GM23248 (cell line): ENCODE measurements at regions not wholly inside any gene's neighbourhood (a gene's known extent, or its start where the extent isn't known, plus 50 kb on each side); places are given as distances from the start of the nearest gene placed in this dataset.

Experiments used
- DNase-seq: peaks from one replicate; pipeline ENCODE4 v3.0.0-alpha.2; 2015
- H2AFZ ChIP-seq: fragments of 200-600 bp; sonication (generic); 2 replicates; pipeline ENCODE4 v1.6.1; 2016; ENCODE audit warnings: antibody characterized with exemption
- H3F3A ChIP-seq: fragments of 200-600 bp; sonication (generic); 2 replicates; pipeline ENCODE4 v1.6.1; 2016; ENCODE audit warnings: mild to moderate bottlenecking, antibody characterized with exemption, mixed run types; ENCODE audit not compliant: insufficient read depth
- H3K27ac ChIP-seq: fragments of 200-600 bp; sonication (generic); 2 replicates; pipeline ENCODE4 v1.5.1; 2016; ENCODE audit warnings: mild to moderate bottlenecking
- H3K27me3 ChIP-seq: fragments of 200-600 bp; sonication (generic); replicated peaks from 2 replicates; pipeline ENCODE4 v1.6.1; 2016; ENCODE audit warnings: mild to moderate bottlenecking; ENCODE audit not compliant: insufficient read depth
- H3K36me3 ChIP-seq: fragments of 200-600 bp; sonication (generic); 2 replicates; pipeline ENCODE4 v1.6.1; 2016; ENCODE audit warnings: low read depth, mild to moderate bottlenecking
- H3K4me1 ChIP-seq: fragments of 200-600 bp; sonication (generic); 2 replicates; pipeline ENCODE4 v1.6.1; 2016; ENCODE audit warnings: mild to moderate bottlenecking; ENCODE audit not compliant: insufficient read depth
- H3K4me2 ChIP-seq: fragments of 200-600 bp; sonication (generic); one replicate; pipeline ENCODE4 v1.6.1; 2016; ENCODE audit warnings: mild to moderate bottlenecking; ENCODE audit not compliant: unreplicated experiment
- H3K4me3 ChIP-seq: fragments of 200-600 bp; sonication (generic); 2 replicates; pipeline ENCODE4 v1.5.1; 2016; ENCODE audit warnings: mild to moderate bottlenecking
- H3K79me2 ChIP-seq: fragments of 200-600 bp; sonication (generic); 2 replicates; pipeline ENCODE4 v1.6.1; 2016; ENCODE audit warnings: mild to moderate bottlenecking; ENCODE audit not compliant: insufficient read depth
- H3K9ac ChIP-seq: fragments of 200-600 bp; sonication (generic); 2 replicates; pipeline ENCODE4 v1.6.1; 2016; ENCODE audit warnings: mild to moderate bottlenecking
- H3K9me2 ChIP-seq: fragments of 200-600 bp; sonication (generic); 2 replicates; pipeline ENCODE4 v1.6.1; 2016; ENCODE audit warnings: mixed run types, mild to moderate bottlenecking, moderate library complexity; ENCODE audit not compliant: insufficient read depth
- H3K9me3 ChIP-seq: fragments of 200-600 bp; sonication (generic); one replicate; pipeline ENCODE4 v1.6.1; 2017; ENCODE audit warnings: low read depth
- H4K20me1 ChIP-seq: fragments of 200-600 bp; sonication (generic); 2 replicates; pipeline ENCODE4 v1.6.0; 2016; ENCODE audit not compliant: insufficient read depth
- EZH2 ChIP-seq: fragments of 200-600 bp; sonication (generic); IDR thresholded peaks from 2 replicates; pipeline ENCODE4 v1.6.1; 2018; ENCODE audit warnings: antibody characterized with exemption, mild to moderate bottlenecking; ENCODE audit not compliant: insufficient read depth, poor library complexity, severe bottlenecking
- EZH2phosphoT487 ChIP-seq: fragments of 200-600 bp; sonication (generic); IDR thresholded peaks from 2 replicates; pipeline ENCODE4 v1.6.1; 2018; ENCODE audit warnings: antibody characterized with exemption, moderate library complexity, mild to moderate bottlenecking, low read depth; ENCODE audit not compliant: insufficient read depth
- WGBS, 2 experiments: methylation state at CpG; one replicate each; pipeline ENCODE4 v1.1.6; 2015 to 2017; ENCODE audit warnings: low lambda C conversion rate in 2 of 2, low coverage in 1 of 2; ENCODE audit errors: missing lambda C conversion rate in 2 of 2; 5-methylcytosine and 5-hydroxymethylcytosine counted together
- in situ Hi-C: fragments of 300-500 bp; cut with MboI; formaldehyde crosslinking; loops from 2 replicates; pipeline ENCODE4 v1.15.0; 2020

DNA sequence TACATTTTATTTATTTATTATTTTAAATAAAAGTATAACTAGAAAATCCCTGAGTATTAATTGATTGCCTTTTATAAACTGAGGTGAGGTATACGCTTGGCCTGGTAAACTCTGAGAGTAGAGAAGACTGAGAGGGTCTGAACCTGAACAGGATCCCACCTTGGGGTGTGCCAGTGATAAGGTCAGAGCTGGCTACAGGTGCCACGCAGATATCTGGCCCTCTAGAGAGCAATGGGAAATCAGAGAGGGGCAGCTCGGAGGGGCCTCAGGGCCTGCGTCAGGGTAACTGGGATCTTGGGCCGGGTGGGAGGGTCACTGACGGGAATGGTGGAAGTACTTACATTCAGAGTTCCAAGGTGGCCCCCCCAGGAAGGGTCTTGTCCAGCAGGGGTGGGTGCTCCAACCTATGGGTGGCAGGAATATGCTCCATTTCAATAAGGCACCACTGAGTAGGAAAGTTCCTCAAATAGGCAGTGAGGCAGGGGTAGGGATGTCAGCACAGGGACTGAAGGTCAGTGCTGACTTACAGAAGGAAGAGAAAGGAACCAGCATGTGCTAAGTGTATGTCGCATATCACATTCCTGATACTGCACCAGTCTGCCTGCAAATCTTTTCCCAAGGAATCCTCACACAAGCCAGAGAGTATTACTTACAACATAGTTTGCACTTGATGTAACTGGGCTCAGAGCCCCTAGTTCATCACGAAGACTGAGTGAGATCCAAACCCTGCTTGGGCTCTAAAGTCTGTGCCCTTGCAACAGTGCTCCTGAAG lies 706.0 kb upstream of the RAB6C start:
- no peaks in the 10 kb centered on the region for H3K9me2 ChIP-seq
- no peak for DNase-seq
- H3K36me3 ChIP-seq: no peaks in the 10 kb centered on the region
- H3K9me3 ChIP-seq: peaks cover under 1% of the 10 kb centered on the region
- H3K4me1 ChIP-seq: no peaks in the 10 kb centered on the region
- no peaks in the 10 kb centered on the region for H3F3A ChIP-seq
- WGBS, 2 experiments: 22 to 37% methylated on average over 6 to 8 of the region's 8 CpGs
- no peaks in the 10 kb centered on the region for H3K27me3 ChIP-seq
- H3K9ac ChIP-seq: no peak overlapping the region
- H4K20me1 ChIP-seq: no peaks in the 10 kb centered on the region
- H3K27ac ChIP-seq: no peak overlapping the region
- no peak overlapping the region for H3K4me3 ChIP-seq
- no peak overlapping the region for H2AFZ ChIP-seq
- in situ Hi-C loops: no loop called here
- no peak for TF ChIP-seq EZH2
- no peak for TF ChIP-seq EZH2phosphoT487
- H3K4me2 ChIP-seq: no peak overlapping the region
- no peaks in the 10 kb centered on the region for H3K79me2 ChIP-seq

GRCh38 chr2:129274038-129274415 lies 705.4 kb upstream of the RAB6C start:
- Histone ChIP-seq H3K9ac (no peak overlapping the region), H3K27me3 (no peaks in the 10 kb centered on the region), H3K36me3 (no peaks in the 10 kb centered on the region), H3K79me2 (no peaks in the 10 kb centered on the region), H2AFZ (no peak overlapping the region), H4K20me1 (no peaks in the 10 kb centered on the region), H3K9me3 (no peaks in the 10 kb centered on the region), H3K4me2 (no peak overlapping the region), H3K9me2 (no peaks in the 10 kb centered on the region), H3K27ac (no peak overlapping the region), H3K4me1 (no peaks in the 10 kb centered on the region), H3F3A (no peaks in the 10 kb centered on the region), H3K4me3 (no peak overlapping the region)
- DNase-seq: no peak
- 35 to 42% methylated on average over 2 of the region's 2 CpGs for WGBS, 2 experiments
- TF ChIP-seq EZH2 (no peak), EZH2phosphoT487 (no peak)
- in situ Hi-C loops: no loop called here

DNA sequence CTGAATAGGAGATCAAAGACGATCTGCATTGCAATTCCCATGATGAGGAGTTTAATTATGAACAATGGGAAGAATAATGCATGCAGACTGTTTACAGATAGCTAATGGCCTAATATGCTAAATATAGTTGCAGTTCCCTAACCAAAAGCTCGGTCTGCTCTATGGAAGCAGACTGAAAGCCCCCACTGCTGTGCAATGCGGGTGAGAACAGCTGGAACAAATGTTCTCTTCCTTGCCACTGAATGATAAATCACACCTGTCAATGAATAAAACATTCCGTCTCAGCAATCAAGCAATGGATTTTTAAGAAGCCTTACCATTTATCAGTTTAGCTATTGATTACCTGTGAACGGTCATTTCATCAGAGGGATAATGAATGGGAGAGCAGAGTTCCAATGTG lies 704.5 kb upstream of the RAB6C start:
- Histone ChIP-seq H3K4me3 (no peak overlapping the region), H3K27me3 (no peaks in the 10 kb centered on the region), H3K9me3 (no peaks in the 10 kb centered on the region), H3K4me2 (no peak overlapping the region), H3F3A (no peaks in the 10 kb centered on the region), H2AFZ (no peak overlapping the region), H3K27ac (no peak overlapping the region), H3K9me2 (no peaks in the 10 kb centered on the region), H3K79me2 (no peaks in the 10 kb centered on the region), H4K20me1 (no peaks in the 10 kb centered on the region), H3K9ac (no peak overlapping the region), H3K36me3 (no peaks in the 10 kb centered on the region), H3K4me1 (no peaks in the 10 kb centered on the region)
- 17 to 22% methylated on average over 5 of the region's 5 CpGs for WGBS, 2 experiments
- no peak for DNase-seq
- TF ChIP-seq EZH2phosphoT487: no peak
- TF ChIP-seq EZH2: no peak
- in situ Hi-C loops: no loop called here

- 45 to 57% methylated on average over 3 of the region's 3 CpGs for WGBS, 2 experiments
- in situ Hi-C loops: no loop called here
Measured at GRCh38 chr2:129275706-129276105, 703.8 kb upstream of the RAB6C start.

More at GRCh38 chr2:129275706-129276105, 703.8 kb upstream of the RAB6C start:
- Histone ChIP-seq H3F3A (no peaks in the 10 kb centered on the region), H3K4me3 (no peak overlapping the region), H3K27ac (no peak overlapping the region), H3K36me3 (no peaks in the 10 kb centered on the region), H4K20me1 (no peaks in the 10 kb centered on the region), H3K9me3 (no peaks in the 10 kb centered on the region), H3K9ac (no peak overlapping the region), H3K27me3 (no peaks in the 10 kb centered on the region), H3K4me2 (no peak overlapping the region), H3K9me2 (no peaks in the 10 kb centered on the region), H3K79me2 (no peaks in the 10 kb centered on the region), H3K4me1 (no peaks in the 10 kb centered on the region), H2AFZ (no peak overlapping the region)
- TF ChIP-seq EZH2 (no peak), EZH2phosphoT487 (no peak)
- DNase-seq: no peak
